ENCODE measurements at regions not wholly inside any gene's neighbourhood (a gene's known extent, or its start where the extent isn't known, plus 50 kb on each side); places are given as distances from the start of the nearest gene placed in this dataset.

DNA sequence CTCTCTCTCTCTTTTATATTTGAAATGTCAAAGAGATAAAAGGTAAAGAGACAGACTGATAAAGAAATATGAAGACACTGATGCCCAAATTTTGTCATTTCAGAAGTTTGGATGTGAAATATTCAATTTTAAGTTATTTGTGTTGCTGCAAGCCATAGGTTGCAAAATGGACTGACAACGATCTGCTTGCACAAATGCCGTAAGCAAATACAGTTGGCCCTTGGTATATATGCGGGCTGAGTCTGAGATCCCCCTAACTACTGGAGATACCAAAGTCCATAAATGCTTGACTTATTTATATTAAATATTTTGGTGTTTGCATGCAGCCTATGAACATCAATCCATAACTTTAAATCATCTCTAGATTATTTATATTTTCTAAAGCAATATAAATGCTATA lies 1459.1 kb upstream of the ALCAM start (continued):
- TF ChIP-seq, protein P1, sequence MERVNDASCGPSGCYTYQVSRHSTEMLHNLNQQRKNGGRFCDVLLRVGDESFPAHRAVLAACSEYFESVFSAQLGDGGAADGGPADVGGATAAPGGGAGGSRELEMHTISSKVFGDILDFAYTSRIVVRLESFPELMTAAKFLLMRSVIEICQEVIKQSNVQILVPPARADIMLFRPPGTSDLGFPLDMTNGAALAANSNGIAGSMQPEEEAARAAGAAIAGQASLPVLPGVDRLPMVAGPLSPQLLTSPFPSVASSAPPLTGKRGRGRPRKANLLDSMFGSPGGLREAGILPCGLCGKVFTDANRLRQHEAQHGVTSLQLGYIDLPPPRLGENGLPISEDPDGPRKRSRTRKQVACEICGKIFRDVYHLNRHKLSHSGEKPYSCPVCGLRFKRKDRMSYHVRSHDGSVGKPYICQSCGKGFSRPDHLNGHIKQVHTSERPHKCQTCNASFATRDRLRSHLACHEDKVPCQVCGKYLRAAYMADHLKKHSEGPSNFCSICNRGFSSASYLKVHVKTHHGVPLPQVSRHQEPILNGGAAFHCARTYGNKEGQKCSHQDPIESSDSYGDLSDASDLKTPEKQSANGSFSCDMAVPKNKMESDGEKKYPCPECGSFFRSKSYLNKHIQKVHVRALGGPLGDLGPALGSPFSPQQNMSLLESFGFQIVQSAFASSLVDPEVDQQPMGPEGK (CRISPR knock-in tag; IDR thresholded peaks at IDR 0.05; ENCODE audit: borderline replicate concordance), result no peak
- TF ChIP-seq ESRRG (CRISPR knock-in tag; IDR thresholded peaks at IDR 0.05) (no peak), ZFP3 (CRISPR knock-in tag; IDR thresholded peaks at IDR 0.05) (no peak), ISL1 (CRISPR knock-in tag; IDR thresholded peaks at IDR 0.05) (no peak)

DNA sequence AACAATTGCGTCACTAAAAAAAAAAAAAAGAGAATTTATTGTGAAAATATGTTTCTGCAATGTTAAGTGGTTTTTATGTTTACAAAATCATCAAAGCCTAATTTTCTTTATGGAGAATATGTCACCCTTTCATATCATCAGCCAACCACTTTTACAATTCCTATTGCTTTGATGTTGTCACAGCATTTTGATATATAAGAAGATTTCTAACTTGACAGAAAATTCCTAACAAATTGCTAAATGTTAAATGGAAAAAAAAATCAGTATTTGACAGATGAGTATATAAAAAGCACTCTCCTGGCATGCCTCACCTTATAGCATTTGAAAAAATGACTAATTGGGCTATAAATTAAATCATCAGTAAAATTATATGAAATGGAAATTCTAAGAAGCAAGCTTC lies 1457.3 kb upstream of the ALCAM start:
- no peak for ATAC-seq
- TF ChIP-seq, protein P2, sequence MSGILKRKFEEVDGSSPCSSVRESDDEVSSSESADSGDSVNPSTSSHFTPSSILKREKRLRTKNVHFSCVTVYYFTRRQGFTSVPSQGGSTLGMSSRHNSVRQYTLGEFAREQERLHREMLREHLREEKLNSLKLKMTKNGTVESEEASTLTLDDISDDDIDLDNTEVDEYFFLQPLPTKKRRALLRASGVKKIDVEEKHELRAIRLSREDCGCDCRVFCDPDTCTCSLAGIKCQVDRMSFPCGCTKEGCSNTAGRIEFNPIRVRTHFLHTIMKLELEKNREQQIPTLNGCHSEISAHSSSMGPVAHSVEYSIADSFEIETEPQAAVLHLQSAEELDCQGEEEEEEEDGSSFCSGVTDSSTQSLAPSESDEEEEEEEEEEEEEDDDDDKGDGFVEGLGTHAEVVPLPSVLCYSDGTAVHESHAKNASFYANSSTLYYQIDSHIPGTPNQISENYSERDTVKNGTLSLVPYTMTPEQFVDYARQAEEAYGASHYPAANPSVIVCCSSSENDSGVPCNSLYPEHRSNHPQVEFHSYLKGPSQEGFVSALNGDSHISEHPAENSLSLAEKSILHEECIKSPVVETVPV (CRISPR knock-in tag; IDR thresholded peaks at IDR 0.05), result no peak
- no peak for TF ChIP-seq PPARA (CRISPR knock-in tag; IDR thresholded peaks at IDR 0.05; ENCODE audit: borderline replicate concordance)
- no peak for TF ChIP-seq OSR1 (CRISPR knock-in tag; IDR thresholded peaks at IDR 0.05)
- no peak for TF ChIP-seq ISL1 (CRISPR knock-in tag; IDR thresholded peaks at IDR 0.05)
- TF ChIP-seq, protein P3, sequence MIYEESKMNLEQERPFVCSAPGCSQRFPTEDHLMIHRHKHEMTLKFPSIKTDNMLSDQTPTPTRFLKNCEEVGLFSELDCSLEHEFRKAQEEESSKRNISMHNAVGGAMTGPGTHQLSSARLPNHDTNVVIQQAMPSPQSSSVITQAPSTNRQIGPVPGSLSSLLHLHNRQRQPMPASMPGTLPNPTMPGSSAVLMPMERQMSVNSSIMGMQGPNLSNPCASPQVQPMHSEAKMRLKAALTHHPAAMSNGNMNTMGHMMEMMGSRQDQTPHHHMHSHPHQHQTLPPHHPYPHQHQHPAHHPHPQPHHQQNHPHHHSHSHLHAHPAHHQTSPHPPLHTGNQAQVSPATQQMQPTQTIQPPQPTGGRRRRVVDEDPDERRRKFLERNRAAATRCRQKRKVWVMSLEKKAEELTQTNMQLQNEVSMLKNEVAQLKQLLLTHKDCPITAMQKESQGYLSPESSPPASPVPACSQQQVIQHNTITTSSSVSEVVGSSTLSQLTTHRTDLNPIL (CRISPR knock-in tag; IDR thresholded peaks at IDR 0.05; ENCODE audit: low read depth), result no peak
- no peak for TF ChIP-seq ZC3H10 (CRISPR knock-in tag; IDR thresholded peaks at IDR 0.05)
- TF ChIP-seq CSDC2 (CRISPR knock-in tag; IDR thresholded peaks at IDR 0.05), result no peak
- TF ChIP-seq, protein P4, sequence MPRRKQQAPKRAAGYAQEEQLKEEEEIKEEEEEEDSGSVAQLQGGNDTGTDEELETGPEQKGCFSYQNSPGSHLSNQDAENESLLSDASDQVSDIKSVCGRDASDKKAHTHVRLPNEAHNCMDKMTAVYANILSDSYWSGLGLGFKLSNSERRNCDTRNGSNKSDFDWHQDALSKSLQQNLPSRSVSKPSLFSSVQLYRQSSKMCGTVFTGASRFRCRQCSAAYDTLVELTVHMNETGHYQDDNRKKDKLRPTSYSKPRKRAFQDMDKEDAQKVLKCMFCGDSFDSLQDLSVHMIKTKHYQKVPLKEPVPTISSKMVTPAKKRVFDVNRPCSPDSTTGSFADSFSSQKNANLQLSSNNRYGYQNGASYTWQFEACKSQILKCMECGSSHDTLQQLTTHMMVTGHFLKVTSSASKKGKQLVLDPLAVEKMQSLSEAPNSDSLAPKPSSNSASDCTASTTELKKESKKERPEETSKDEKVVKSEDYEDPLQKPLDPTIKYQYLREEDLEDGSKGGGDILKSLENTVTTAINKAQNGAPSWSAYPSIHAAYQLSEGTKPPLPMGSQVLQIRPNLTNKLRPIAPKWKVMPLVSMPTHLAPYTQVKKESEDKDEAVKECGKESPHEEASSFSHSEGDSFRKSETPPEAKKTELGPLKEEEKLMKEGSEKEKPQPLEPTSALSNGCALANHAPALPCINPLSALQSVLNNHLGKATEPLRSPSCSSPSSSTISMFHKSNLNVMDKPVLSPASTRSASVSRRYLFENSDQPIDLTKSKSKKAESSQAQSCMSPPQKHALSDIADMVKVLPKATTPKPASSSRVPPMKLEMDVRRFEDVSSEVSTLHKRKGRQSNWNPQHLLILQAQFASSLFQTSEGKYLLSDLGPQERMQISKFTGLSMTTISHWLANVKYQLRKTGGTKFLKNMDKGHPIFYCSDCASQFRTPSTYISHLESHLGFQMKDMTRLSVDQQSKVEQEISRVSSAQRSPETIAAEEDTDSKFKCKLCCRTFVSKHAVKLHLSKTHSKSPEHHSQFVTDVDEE (CRISPR knock-in tag; IDR thresholded peaks at IDR 0.05), result no peak
- no peak for TF ChIP-seq RARB (CRISPR knock-in tag; IDR thresholded peaks at IDR 0.05)
- TF ChIP-seq ZFP30 (CRISPR knock-in tag; IDR thresholded peaks at IDR 0.05), result no peak
- TF ChIP-seq ESRRG (CRISPR knock-in tag; IDR thresholded peaks at IDR 0.05), result no peak
- TF ChIP-seq ARNTL (CRISPR knock-in tag; IDR thresholded peaks at IDR 0.05; ENCODE audit: borderline replicate concordance, low read depth), result no peak
- no peak for TF ChIP-seq ZFP3 (CRISPR knock-in tag; IDR thresholded peaks at IDR 0.05)
- TF ChIP-seq, protein P1 (CRISPR knock-in tag; IDR thresholded peaks at IDR 0.05; ENCODE audit: borderline replicate concordance), result no peak

DNA sequence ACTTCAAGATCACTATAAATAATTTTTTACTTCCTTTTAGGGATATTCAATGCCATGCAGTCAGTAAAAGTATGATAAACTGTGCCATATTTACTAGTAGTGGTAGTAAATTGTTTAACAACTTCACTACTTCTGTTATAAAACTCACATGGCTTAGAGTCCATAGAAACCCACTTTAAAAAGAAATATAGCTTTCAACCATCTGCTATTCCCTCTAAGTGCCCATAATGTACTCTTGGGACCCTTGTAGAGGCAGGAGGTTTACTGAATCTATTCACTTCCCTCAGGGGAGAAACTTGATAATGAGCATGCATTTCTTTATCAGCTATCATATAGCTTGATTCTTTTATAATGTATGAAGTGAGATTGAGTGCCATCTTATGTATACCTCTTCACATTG lies 1448.4 kb upstream of the ALCAM start:
- TF ChIP-seq, protein P5, sequence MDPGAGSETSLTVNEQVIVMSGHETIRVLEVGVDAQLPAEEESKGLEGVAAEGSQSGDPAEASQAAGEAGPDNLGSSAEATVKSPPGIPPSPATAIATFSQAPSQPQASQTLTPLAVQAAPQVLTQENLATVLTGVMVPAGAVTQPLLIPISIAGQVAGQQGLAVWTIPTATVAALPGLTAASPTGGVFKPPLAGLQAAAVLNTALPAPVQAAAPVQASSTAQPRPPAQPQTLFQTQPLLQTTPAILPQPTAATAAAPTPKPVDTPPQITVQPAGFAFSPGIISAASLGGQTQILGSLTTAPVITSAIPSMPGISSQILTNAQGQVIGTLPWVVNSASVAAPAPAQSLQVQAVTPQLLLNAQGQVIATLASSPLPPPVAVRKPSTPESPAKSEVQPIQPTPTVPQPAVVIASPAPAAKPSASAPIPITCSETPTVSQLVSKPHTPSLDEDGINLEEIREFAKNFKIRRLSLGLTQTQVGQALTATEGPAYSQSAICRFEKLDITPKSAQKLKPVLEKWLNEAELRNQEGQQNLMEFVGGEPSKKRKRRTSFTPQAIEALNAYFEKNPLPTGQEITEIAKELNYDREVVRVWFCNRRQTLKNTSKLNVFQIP (CRISPR knock-in tag; IDR thresholded peaks at IDR 0.05; ENCODE audit: borderline replicate concordance, low read depth), result no peak
- no peak for ATAC-seq

DNA sequence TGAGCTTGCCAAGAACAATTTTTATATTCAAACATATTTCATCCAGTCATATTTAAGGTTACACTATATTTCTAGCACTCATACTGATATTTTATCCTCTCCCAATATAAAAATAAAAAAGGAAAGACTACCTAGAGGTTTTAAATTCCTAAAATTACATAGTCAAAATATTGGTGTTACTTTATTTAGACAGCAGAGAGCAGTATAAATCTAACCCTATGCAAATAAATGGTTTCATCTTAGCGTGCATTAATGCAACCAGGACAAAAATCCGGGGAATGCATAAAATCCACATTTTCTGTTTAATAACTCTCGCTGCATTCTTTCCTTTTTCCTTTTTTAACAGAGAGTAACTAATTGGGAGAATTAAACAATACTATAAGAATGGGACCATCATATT lies 1447.4 kb upstream of the ALCAM start:
- no peak for ATAC-seq
- TF ChIP-seq BACH2 (CRISPR knock-in tag; IDR thresholded peaks at IDR 0.05; ENCODE audit: borderline replicate concordance) (no peak), PPARA (CRISPR knock-in tag; IDR thresholded peaks at IDR 0.05; ENCODE audit: borderline replicate concordance) (no peak), ZFP30 (CRISPR knock-in tag; IDR thresholded peaks at IDR 0.05) (no peak), ZNF70 (CRISPR knock-in tag; IDR thresholded peaks at IDR 0.05) (no peak), SNAI2 (CRISPR knock-in tag; IDR thresholded peaks at IDR 0.05) (no peak), ZNF8 (CRISPR knock-in tag; IDR thresholded peaks at IDR 0.05) (no peak), RARB (CRISPR knock-in tag; IDR thresholded peaks at IDR 0.05) (no peak), ISL1 (CRISPR knock-in tag; IDR thresholded peaks at IDR 0.05) (no peak), ESRRG (CRISPR knock-in tag; IDR thresholded peaks at IDR 0.05) (no peak)
- TF ChIP-seq, protein P3 (CRISPR knock-in tag; IDR thresholded peaks at IDR 0.05; ENCODE audit: low read depth), result no peak
- TF ChIP-seq, protein P5 (CRISPR knock-in tag; IDR thresholded peaks at IDR 0.05; ENCODE audit: borderline replicate concordance, low read depth), result no peak
